Naive thymus-derived CD4-positive, alpha-beta T cell (primary cell): ENCODE measurements at regions not wholly inside any gene's neighbourhood (a gene's known extent, or its start where the extent isn't known, plus 50 kb on each side); places are given as distances from the start of the nearest gene placed in this dataset.
"Not testable (repeated sequence)": the region's sequence is repeated elsewhere in the genome, so short reads cannot be mapped to it uniquely, and the experiment has no call there.

ENCODE experiments used
- ATAC-seq: fragments of 150-1000 bp; cut with Tn5 transposase; 2 replicates; pipeline ENCODE4 v1.10.0; 2021; ENCODE audit warnings: mild to moderate bottlenecking, moderate library complexity
- CTCF ChIA-PET: fragments of 350-600 bp; sonication (Branson Sonifier 250); formaldehyde crosslinking; loops from one replicate; lab custom pipeline; 2021; ENCODE audit warnings: antibody characterized with exemption; lab: Charles Lee
- POLR2A ChIA-PET: fragments of 350-600 bp; sonication (Branson Sonifier 250); formaldehyde crosslinking; loops from one replicate; lab custom pipeline; 2021; ENCODE audit warnings: antibody characterized with exemption, inconsistent platforms; lab: Charles Lee
- DNase-seq, 9 donors: peaks; one replicate each; pipeline versions ENCODE4 v3.0.0 to v3.0.0-alpha.2; 2020 to 2022; ENCODE audit warnings: mixed read lengths in 1 of 9
- H3K27ac ChIP-seq: one replicate; pipeline ENCODE4 v1.7.0; 2013; ENCODE audit warnings: mild to moderate bottlenecking, low read depth, low read length, moderate library complexity
- H3K27me3 ChIP-seq, 2 donors: one replicate each; pipeline ENCODE4 v1.7.0; 2013; ENCODE audit warnings: low read length in 2 of 2, mild to moderate bottlenecking in 2 of 2, moderate library complexity in 2 of 2; ENCODE audit not compliant: control insufficient read depth in 2 of 2, insufficient read depth in 2 of 2
- H3K36me3 ChIP-seq, 3 experiments: 1 replicate in 2 of 3; 2 replicates in 1 of 3; pipeline ENCODE4 v1.7.0; 2013; ENCODE audit warnings: low read length in 3 of 3, mild to moderate bottlenecking in 3 of 3, moderate library complexity in 1 of 3; ENCODE audit not compliant: insufficient read depth in 3 of 3, control insufficient read depth in 2 of 3
- H3K4me1 ChIP-seq, 2 donors: one replicate each; pipeline ENCODE4 v1.7.0; 2013; ENCODE audit warnings: low read length in 2 of 2, mild to moderate bottlenecking in 2 of 2, moderate library complexity in 1 of 2; ENCODE audit not compliant: control insufficient read depth in 2 of 2, insufficient read depth in 2 of 2
- H3K4me3 ChIP-seq: 2 replicates; pipeline ENCODE4 v1.7.0; 2013; ENCODE audit warnings: mild to moderate bottlenecking, low read length
- H3K9me3 ChIP-seq, 3 experiments: 1 replicate in 2 of 3; 2 replicates in 1 of 3; pipeline ENCODE4 v1.7.0; 2013; ENCODE audit warnings: low read length in 3 of 3; ENCODE audit not compliant: control insufficient read depth in 2 of 3
- H3K27ac Mint-ChIP-seq, 9 donors: one replicate each; pipeline ENCODE4 v1.8.0; 2020 to 2022; ENCODE audit warnings: mixed read lengths in 9 of 9, mild to moderate bottlenecking in 8 of 9, moderate library complexity in 5 of 9, inconsistent platforms in 2 of 9
- H3K27me3 Mint-ChIP-seq, 5 donors: one replicate each; pipeline ENCODE4 v1.8.0; 2021 to 2022; ENCODE audit warnings: mixed read lengths in 5 of 5, mild to moderate bottlenecking in 1 of 5
- H3K36me3 Mint-ChIP-seq, 5 donors: one replicate each; pipeline ENCODE4 v1.8.0; 2020 to 2022; ENCODE audit warnings: mixed read lengths in 5 of 5, mild to moderate bottlenecking in 3 of 5, inconsistent platforms in 1 of 5
- H3K4me1 Mint-ChIP-seq, 7 donors: one replicate each; pipeline ENCODE4 v1.8.0; 2020 to 2022; ENCODE audit warnings: mixed read lengths in 7 of 7, mild to moderate bottlenecking in 3 of 7, inconsistent platforms in 1 of 7
- H3K4me3 Mint-ChIP-seq, 10 donors: one replicate each; pipeline ENCODE4 v1.8.0; 2020 to 2022; ENCODE audit warnings: mild to moderate bottlenecking in 10 of 10, mixed read lengths in 10 of 10, moderate library complexity in 6 of 10, inconsistent platforms in 2 of 10
- H3K9me3 Mint-ChIP-seq, 11 donors: one replicate each; pipeline ENCODE4 v1.8.0; 2020 to 2022; ENCODE audit warnings: mixed read lengths in 11 of 11, mild to moderate bottlenecking in 4 of 11, inconsistent platforms in 1 of 11, moderate library complexity in 1 of 11
- intact Hi-C, 2 donors: fragments of 100-400 bp; cut with micrococcal nuclease; formaldehyde crosslinking; loops; one replicate each; pipeline ENCODE4 v1.15.1; 2023

DNA sequence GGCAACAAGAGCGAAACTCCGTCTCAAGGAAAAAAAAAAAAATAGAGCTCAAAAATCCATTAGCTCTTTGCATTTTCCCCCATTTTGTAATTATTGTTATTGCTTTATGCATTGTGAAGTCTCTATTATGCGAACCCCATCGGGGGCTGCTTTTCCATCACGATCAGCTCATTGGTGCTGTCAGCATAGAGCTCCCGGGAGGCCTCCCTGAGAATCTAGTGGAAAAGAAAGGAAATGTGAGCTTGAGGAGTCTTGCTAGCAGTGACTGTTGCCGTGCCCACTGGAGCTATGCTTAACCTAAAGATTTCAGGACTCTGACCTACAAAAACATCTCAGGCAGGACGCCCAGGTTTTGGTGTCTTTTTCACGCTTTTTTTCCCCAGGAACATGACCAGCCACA lies 102.6 kb upstream of the NDUFV2 start:
- ATAC-seq (no peak), DNase-seq (no peak)
- Histone ChIP-seq H3K36me3 (no peaks in the 10 kb centered on the region), H3K27me3 (no peaks in the 10 kb centered on the region), H3K27ac (no peak overlapping the region), H3K9me3 (no peaks in the 10 kb centered on the region), H3K4me3 (no peak overlapping the region), H3K4me1 (no peaks in the 10 kb centered on the region)
- POLR2A ChIA-PET: interaction anchor here (0.6 kb wide), 1 partner anchor 245 kb away, joined by 6 read pairs; no protein-coding TSS in a partner anchor
- Mint-ChIP-seq H3K27me3 (peaks cover 17 to 40% (median 23%) of the 10 kb centered on the region in 5 donors), H3K4me1 (no peaks in the 10 kb centered on the region), H3K27ac (no peak overlapping the region), H3K4me3 (no peak overlapping the region), H3K36me3 (peaks cover 0 to 7% (median 0%) of the 10 kb centered on the region in 5 donors), H3K9me3 (peaks cover 0 to 25% (median 3%) of the 10 kb centered on the region in 11 donors)
- intact Hi-C loops: no loop called here
- CTCF ChIA-PET: interaction anchor here (0.7 kb wide), 1 partner anchor 534 kb away, joined by 4 read pairs; no protein-coding TSS in a partner anchor

- H3K4me1 ChIP-seq: no peaks in the 10 kb centered on the region
- Mint-ChIP-seq H3K36me3 (peaks cover 0 to 7% (median 0%) of the 10 kb centered on the region in 5 donors), H3K4me1 (no peaks in the 10 kb centered on the region), H3K27me3 (peaks cover 17 to 40% (median 23%) of the 10 kb centered on the region in 5 donors), H3K27ac (no peak overlapping the region), H3K4me3 (no peak overlapping the region), H3K9me3 (peaks cover 0 to 25% (median 3%) of the 10 kb centered on the region in 11 donors)
- H3K27me3 ChIP-seq: no peaks in the 10 kb centered on the region
- ATAC-seq (no peak), DNase-seq (no peak)
- ChIA-PET POLR2A (no interaction called here), CTCF (no interaction called here)
- H3K27ac ChIP-seq: no peak overlapping the region
- H3K9me3 ChIP-seq: no peaks in the 10 kb centered on the region
- no peaks in the 10 kb centered on the region for H3K36me3 ChIP-seq
- H3K4me3 ChIP-seq: no peak overlapping the region
- intact Hi-C loops: no loop called here
Measured at GRCh38 chr18:9000733-9001132, 101.8 kb upstream of the NDUFV2 start.

- ATAC-seq: no peak
- H3K36me3 Mint-ChIP-seq: peaks cover 0 to 7% (median 0%) of the 10 kb centered on the region in 5 donors
- ChIA-PET POLR2A (no interaction called here), CTCF (no interaction called here)
- Histone ChIP-seq H3K4me1 (no peaks in the 10 kb centered on the region), H3K36me3 (no peaks in the 10 kb centered on the region), H3K9me3 (no peaks in the 10 kb centered on the region), H3K4me3 (no peak overlapping the region), H3K27ac (no peak overlapping the region), H3K27me3 (no peaks in the 10 kb centered on the region)
- peaks cover 0 to 25% (median 3%) of the 10 kb centered on the region in 11 donors for H3K9me3 Mint-ChIP-seq
- H3K4me1 Mint-ChIP-seq: no peaks in the 10 kb centered on the region
- DNase-seq: no peak
- H3K27me3 Mint-ChIP-seq: peaks cover 17 to 40% (median 23%) of the 10 kb centered on the region in 5 donors
- no peak overlapping the region for H3K4me3 Mint-ChIP-seq
- intact Hi-C loops: no loop called here
- no peak overlapping the region for H3K27ac Mint-ChIP-seq
Measured at GRCh38 chr18:9001209-9001608, 101.3 kb upstream of the NDUFV2 start.

DNA sequence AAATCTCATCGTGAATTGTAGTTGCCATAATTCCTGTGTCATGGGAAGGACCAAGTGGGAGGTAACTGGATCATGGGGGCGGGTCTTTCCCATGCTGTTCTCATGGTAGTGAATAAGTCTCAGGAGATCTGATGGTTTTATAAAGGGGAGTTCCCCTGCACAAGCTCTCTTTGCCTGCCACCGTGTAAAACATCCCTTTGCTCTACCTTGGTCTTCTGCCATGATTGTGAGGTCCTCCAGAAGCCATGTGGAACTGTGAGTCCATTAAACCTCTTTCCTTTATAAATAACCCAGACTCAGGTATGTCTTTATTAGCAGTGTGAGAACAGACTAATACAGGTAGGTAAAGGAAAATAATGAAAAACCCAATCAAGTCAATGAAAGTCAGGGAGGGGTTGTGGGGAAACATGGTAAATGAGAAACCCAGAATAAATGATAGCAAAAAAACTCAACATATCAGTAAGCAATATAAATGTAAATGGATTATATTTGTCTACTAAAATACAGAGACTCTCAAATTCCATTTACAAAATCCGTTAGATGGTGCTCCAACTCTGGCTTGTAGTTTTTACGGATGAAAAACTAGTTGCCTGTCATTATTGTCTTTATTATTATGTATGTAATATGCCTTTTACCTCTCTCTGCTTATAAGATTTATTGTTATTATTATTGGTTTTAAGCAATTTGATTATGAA lies 98.9 kb upstream of the NDUFV2 start:
- Mint-ChIP-seq H3K36me3 (peaks cover 0 to 7% (median 0%) of the 10 kb centered on the region in 5 donors), H3K27ac (no peak overlapping the region), H3K27me3 (peaks cover 13 to 32% (median 22%) of the 10 kb centered on the region in 5 donors), H3K4me1 (no peaks in the 10 kb centered on the region), H3K9me3 (peaks cover 0 to 25% (median 5%) of the 10 kb centered on the region in 11 donors), H3K4me3 (no peak overlapping the region)
- CTCF ChIA-PET: no interaction called here
- H3K36me3 ChIP-seq: no peaks in the 10 kb centered on the region
- no peaks in the 10 kb centered on the region for H3K9me3 ChIP-seq
- POLR2A ChIA-PET: no interaction called here
- ATAC-seq (no peak), DNase-seq (no peak)
- no peaks in the 10 kb centered on the region for H3K27me3 ChIP-seq
- H3K4me3 ChIP-seq: no peak overlapping the region
- no peaks in the 10 kb centered on the region for H3K4me1 ChIP-seq
- no peak overlapping the region for H3K27ac ChIP-seq
- intact Hi-C loops: no loop called here

DNA sequence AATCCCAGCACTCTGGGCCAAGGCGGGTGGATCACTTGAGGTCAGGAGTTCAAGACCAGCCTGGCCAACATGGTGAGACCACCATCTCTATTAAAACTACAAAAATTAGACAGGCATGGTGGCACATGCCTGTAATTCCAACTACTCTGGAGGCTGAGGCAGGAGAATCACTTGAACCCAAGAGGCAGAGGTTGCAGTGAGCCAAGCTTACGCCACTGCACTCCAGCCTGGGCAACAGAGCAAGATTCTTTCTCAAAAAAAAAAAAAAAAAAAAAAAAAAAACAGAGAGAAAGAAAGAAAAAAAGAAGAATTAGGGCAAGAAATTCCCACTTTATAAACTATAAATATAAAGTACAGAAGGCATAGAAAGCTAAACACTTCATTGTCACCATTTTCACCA lies 98.2 kb upstream of the NDUFV2 start:
- H3K27me3 ChIP-seq, H3K4me3 ChIP-seq, POLR2A ChIA-PET, ATAC-seq, H3K36me3 Mint-ChIP-seq, intact Hi-C loops, H3K4me3 Mint-ChIP-seq, H3K27ac ChIP-seq, H3K9me3 ChIP-seq, H3K36me3 ChIP-seq, CTCF ChIA-PET, H3K27ac Mint-ChIP-seq, H3K4me1 Mint-ChIP-seq, DNase-seq, H3K4me1 ChIP-seq: not testable (repeated sequence)
- Mint-ChIP-seq H3K9me3 (peaks cover 0 to 25% (median 5%) of the 10 kb centered on the region in 11 donors), H3K27me3 (peaks cover 10 to 26% (median 20%) of the 10 kb centered on the region in 5 donors)

- POLR2A ChIA-PET, DNase-seq, intact Hi-C loops, H3K27ac ChIP-seq, H3K27me3 ChIP-seq, H3K4me1 ChIP-seq, H3K36me3 ChIP-seq, H3K4me1 Mint-ChIP-seq, H3K9me3 ChIP-seq, ATAC-seq, H3K27ac Mint-ChIP-seq, CTCF ChIA-PET, H3K4me3 Mint-ChIP-seq, H3K4me3 ChIP-seq, H3K36me3 Mint-ChIP-seq: not testable (repeated sequence)
- H3K9me3 Mint-ChIP-seq: peaks cover 0 to 17% (median 5%) of the 10 kb centered on the region in 11 donors
- H3K27me3 Mint-ChIP-seq: peaks cover 4 to 15% (median 12%) of the 10 kb centered on the region in 5 donors
Measured at GRCh38 chr18:9007700-9008099, 94.8 kb upstream of the NDUFV2 start.

GRCh38 chr18:9008200-9008708 lies 94.2 kb upstream of the NDUFV2 start:
- Histone ChIP-seq H3K27ac (no peak overlapping the region), H3K9me3 (no peaks in the 10 kb centered on the region), H3K4me1 (no peaks in the 10 kb centered on the region), H3K27me3 (no peaks in the 10 kb centered on the region), H3K4me3 (no peak overlapping the region), H3K36me3 (no peaks in the 10 kb centered on the region)
- Mint-ChIP-seq H3K27me3 (peaks cover 3 to 14% (median 8%) of the 10 kb centered on the region in 5 donors), H3K36me3 (peaks cover 0 to 4% (median 0%) of the 10 kb centered on the region in 5 donors), H3K4me3 (no peak overlapping the region), H3K9me3 (peaks cover 0 to 12% (median 5%) of the 10 kb centered on the region in 11 donors), H3K27ac (no peak overlapping the region), H3K4me1 (no peaks in the 10 kb centered on the region)
- ChIA-PET CTCF (no interaction called here), POLR2A (no interaction called here)
- intact Hi-C loops: no loop called here
- ATAC-seq: no peak
- DNase-seq: no peak
